ENCODE measurements at regions not wholly inside any gene's neighbourhood (a gene's known extent, or its start where the extent isn't known, plus 50 kb on each side); places are given as distances from the start of the nearest gene placed in this dataset.

GRCh38 chr3:146928421-146929059 lies 323.4 kb upstream of the PLSCR5 start:
- no peak for TF ChIP-seq CTCF (IDR thresholded peaks at IDR 0.05; ENCODE audit: low read depth, low read length)
- Histone ChIP-seq H3K27me3 (ENCODE audit: insufficient read depth, low read depth, severe bottlenecking) (no peaks in the 10 kb centered on the region), H3K4me3 (ENCODE audit: low read depth, low read length) (no peak overlapping the region), H3K36me3 (no peaks in the 10 kb centered on the region), H3K27ac (no peak overlapping the region), H3K9me3 (ENCODE audit: severe bottlenecking) (no peaks in the 10 kb centered on the region)
- peak; percentile 9 for DNase-seq

GRCh38 chr3:146921693-146922092 lies 316.5 kb upstream of the PLSCR5 start:
- TF ChIP-seq CTCF (IDR thresholded peaks at IDR 0.05; ENCODE audit: low read depth, low read length) = no peak
- Histone ChIP-seq H3K9me3 (ENCODE audit: severe bottlenecking) (no peaks in the 10 kb centered on the region), H3K36me3 (no peaks in the 10 kb centered on the region), H3K4me3 (ENCODE audit: low read depth, low read length) (no peak overlapping the region), H3K27me3 (ENCODE audit: insufficient read depth, low read depth, severe bottlenecking) (no peaks in the 10 kb centered on the region), H3K27ac (no peak overlapping the region)
- DNase-seq = no peak

GRCh38 chr3:146914409-146914808 lies 309.3 kb upstream of the PLSCR5 start:
- H3K36me3 ChIP-seq = no peaks in the 10 kb centered on the region

GRCh38 chr3:146912241-146913015 lies 307.3 kb upstream of the PLSCR5 start:
- H3K36me3 ChIP-seq = no peaks in the 10 kb centered on the region
- no peak for TF ChIP-seq CTCF (IDR thresholded peaks at IDR 0.05; ENCODE audit: low read depth, low read length)
- no peak overlapping the region for H3K27ac ChIP-seq
- H3K9me3 ChIP-seq (ENCODE audit: severe bottlenecking) = no peaks in the 10 kb centered on the region
- no peak for DNase-seq
- no peak overlapping the region for H3K4me3 ChIP-seq (ENCODE audit: low read depth, low read length)
- no peaks in the 10 kb centered on the region for H3K27me3 ChIP-seq (ENCODE audit: insufficient read depth, low read depth, severe bottlenecking)

More at GRCh38 chr3:146914409-146914808, 309.3 kb upstream of the PLSCR5 start:
- Histone ChIP-seq H3K4me3 (ENCODE audit: low read depth, low read length) (no peak overlapping the region), H3K27ac (no peak overlapping the region), H3K9me3 (ENCODE audit: severe bottlenecking) (no peaks in the 10 kb centered on the region), H3K27me3 (ENCODE audit: insufficient read depth, low read depth, severe bottlenecking) (no peaks in the 10 kb centered on the region)
- no peak for DNase-seq
- TF ChIP-seq CTCF (IDR thresholded peaks at IDR 0.05; ENCODE audit: low read depth, low read length) = no peak

- H3K27ac ChIP-seq = no peak overlapping the region
- no peaks in the 10 kb centered on the region for H3K36me3 ChIP-seq
- H3K9me3 ChIP-seq (ENCODE audit: severe bottlenecking) = no peaks in the 10 kb centered on the region
- no peak for TF ChIP-seq CTCF (IDR thresholded peaks at IDR 0.05; ENCODE audit: low read depth, low read length)
- no peak overlapping the region for H3K4me3 ChIP-seq (ENCODE audit: low read depth, low read length)
- H3K27me3 ChIP-seq (ENCODE audit: insufficient read depth, low read depth, severe bottlenecking) = no peaks in the 10 kb centered on the region
- no peak for DNase-seq
Measured at GRCh38 chr3:146903927-146904326, 298.8 kb upstream of the PLSCR5 start.
